ENCODE measurements at regions not wholly inside any gene's neighbourhood (a gene's known extent, or its start where the extent isn't known, plus 50 kb on each side); places are given as distances from the start of the nearest gene placed in this dataset.

DNA sequence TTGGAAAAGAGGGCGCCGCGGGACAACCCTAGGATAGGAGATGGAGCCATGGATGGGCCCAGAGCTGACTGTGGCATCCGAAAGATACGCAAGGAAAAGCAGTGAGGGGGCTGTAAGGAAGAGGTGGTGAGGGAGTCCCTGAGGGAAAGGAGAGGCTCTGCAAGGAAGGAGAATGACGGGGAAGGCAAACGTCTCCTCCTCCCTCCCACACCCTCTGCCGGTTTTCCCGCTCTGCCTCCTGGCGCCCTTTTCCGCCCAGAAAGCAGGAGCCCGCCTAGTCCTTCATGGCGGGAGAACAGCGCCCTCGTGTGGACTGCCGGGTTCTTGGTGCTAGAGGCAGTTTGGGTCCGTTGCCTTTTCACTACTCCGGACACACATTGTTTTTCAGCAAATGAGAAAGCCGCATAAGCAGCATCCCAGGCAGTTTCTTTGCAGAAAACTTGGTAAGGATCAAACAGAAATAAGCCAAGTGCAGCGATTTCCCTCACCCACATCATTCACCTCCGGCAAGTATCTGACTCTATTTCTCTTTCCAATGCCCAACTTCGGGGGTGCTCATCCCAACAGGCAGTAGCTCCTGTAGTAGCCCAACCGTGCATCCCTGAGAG is 200.4 kb downstream of the INO80D start (continued):
- TF ChIP-seq, protein P1, sequence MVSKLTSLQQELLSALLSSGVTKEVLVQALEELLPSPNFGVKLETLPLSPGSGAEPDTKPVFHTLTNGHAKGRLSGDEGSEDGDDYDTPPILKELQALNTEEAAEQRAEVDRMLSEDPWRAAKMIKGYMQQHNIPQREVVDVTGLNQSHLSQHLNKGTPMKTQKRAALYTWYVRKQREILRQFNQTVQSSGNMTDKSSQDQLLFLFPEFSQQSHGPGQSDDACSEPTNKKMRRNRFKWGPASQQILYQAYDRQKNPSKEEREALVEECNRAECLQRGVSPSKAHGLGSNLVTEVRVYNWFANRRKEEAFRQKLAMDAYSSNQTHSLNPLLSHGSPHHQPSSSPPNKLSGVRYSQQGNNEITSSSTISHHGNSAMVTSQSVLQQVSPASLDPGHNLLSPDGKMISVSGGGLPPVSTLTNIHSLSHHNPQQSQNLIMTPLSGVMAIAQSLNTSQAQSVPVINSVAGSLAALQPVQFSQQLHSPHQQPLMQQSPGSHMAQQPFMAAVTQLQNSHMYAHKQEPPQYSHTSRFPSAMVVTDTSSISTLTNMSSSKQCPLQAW (CRISPR knock-in tag; IDR thresholded peaks at IDR 0.05): peak; percentile 41; the same call in 1 of the 2 replicates
- TF ChIP-seq TSC22D2 (CRISPR knock-in tag; IDR thresholded peaks at IDR 0.05; ENCODE audit: borderline replicate concordance) (no peak), ISL2 (CRISPR knock-in tag; IDR thresholded peaks at IDR 0.05) (peak; percentile 35; the same call in 1 of the 2 replicates), THAP8 (CRISPR knock-in tag; IDR thresholded peaks at IDR 0.05; ENCODE audit: borderline replicate concordance) (no peak), FOXP1 (IDR thresholded peaks at IDR 0.05) (no peak), FOXP1 (CRISPR knock-in tag; IDR thresholded peaks at IDR 0.05) (no peak), TFDP1 (CRISPR knock-in tag; IDR thresholded peaks at IDR 0.05; ENCODE audit: borderline replicate concordance) (peak; percentile 97), FOSL2 (CRISPR knock-in tag; IDR thresholded peaks at IDR 0.05) (peak; percentile 45), CBX2 (IDR thresholded peaks at IDR 0.05; ENCODE audit: low read depth, low read length) (no peak), CBX2 (CRISPR knock-in tag; IDR thresholded peaks at IDR 0.05; ENCODE audit: low read depth) (no peak), ZNF12 (CRISPR knock-in tag; IDR thresholded peaks at IDR 0.05) (no peak), STAG1 (CRISPR knock-in tag; IDR thresholded peaks at IDR 0.05) (peak; percentile 95), ZNF574 (CRISPR knock-in tag; IDR thresholded peaks at IDR 0.05) (peak; percentile 79), ZMYM2 (CRISPR knock-in tag; IDR thresholded peaks at IDR 0.05) (0 out of 2 replicates have a peak, but pooled peaks have one; percentile 70), SRSF1 (optimal IDR thresholded peaks at IDR 0.05; ENCODE audit: low read depth, low read length) (peak; percentile 65), ZNF44 (CRISPR knock-in tag; IDR thresholded peaks at IDR 0.05) (no peak)
- TF ChIP-seq, protein P2, sequence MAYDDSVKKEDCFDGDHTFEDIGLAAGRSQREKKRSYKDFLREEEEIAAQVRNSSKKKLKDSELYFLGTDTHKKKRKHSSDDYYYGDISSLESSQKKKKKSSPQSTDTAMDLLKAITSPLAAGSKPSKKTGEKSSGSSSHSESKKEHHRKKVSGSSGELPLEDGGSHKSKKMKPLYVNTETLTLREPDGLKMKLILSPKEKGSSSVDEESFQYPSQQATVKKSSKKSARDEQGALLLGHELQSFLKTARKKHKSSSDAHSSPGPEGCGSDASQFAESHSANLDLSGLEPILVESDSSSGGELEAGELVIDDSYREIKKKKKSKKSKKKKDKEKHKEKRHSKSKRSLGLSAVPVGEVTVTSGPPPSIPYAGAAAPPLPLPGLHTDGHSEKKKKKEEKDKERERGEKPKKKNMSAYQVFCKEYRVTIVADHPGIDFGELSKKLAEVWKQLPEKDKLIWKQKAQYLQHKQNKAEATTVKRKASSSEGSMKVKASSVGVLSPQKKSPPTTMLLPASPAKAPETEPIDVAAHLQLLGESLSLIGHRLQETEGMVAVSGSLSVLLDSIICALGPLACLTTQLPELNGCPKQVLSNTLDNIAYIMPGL (CRISPR knock-in tag; IDR thresholded peaks at IDR 0.05; ENCODE audit: borderline replicate concordance in 1 of 2, low read depth in 1 of 2): peak; percentile 62 to 71; a peak in 3 of 4 replicates
- TF ChIP-seq, protein P3, sequence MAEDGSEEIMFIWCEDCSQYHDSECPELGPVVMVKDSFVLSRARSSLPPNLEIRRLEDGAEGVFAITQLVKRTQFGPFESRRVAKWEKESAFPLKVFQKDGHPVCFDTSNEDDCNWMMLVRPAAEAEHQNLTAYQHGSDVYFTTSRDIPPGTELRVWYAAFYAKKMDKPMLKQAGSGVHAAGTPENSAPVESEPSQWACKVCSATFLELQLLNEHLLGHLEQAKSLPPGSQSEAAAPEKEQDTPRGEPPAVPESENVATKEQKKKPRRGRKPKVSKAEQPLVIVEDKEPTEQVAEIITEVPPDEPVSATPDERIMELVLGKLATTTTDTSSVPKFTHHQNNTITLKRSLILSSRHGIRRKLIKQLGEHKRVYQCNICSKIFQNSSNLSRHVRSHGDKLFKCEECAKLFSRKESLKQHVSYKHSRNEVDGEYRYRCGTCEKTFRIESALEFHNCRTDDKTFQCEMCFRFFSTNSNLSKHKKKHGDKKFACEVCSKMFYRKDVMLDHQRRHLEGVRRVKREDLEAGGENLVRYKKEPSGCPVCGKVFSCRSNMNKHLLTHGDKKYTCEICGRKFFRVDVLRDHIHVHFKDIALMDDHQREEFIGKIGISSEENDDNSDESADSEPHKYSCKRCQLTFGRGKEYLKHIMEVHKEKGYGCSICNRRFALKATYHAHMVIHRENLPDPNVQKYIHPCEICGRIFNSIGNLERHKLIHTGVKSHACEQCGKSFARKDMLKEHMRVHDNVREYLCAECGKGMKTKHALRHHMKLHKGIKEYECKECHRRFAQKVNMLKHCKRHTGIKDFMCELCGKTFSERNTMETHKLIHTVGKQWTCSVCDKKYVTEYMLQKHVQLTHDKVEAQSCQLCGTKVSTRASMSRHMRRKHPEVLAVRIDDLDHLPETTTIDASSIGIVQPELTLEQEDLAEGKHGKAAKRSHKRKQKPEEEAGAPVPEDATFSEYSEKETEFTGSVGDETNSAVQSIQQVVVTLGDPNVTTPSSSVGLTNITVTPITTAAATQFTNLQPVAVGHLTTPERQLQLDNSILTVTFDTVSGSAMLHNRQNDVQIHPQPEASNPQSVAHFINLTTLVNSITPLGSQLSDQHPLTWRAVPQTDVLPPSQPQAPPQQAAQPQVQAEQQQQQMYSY (CRISPR knock-in tag; IDR thresholded peaks at IDR 0.05): no peak

All from HepG2 (cell line).